Testis (tissue), 2 donors: ENCODE measurements at regions not wholly inside any gene's neighbourhood (a gene's known extent, or its start where the extent isn't known, plus 50 kb on each side); places are given as distances from the start of the nearest gene placed in this dataset.

Source experiments
- CTCF ChIP-seq, 3 experiments: fragments of 450-650 bp in 2 of 3; fragments of 200-600 bp in 1 of 3; sonication (generic) in 1 of 3; IDR thresholded peaks; one replicate each; pipeline ENCODE4 v1.5.1; 2016 to 2019; ENCODE audit warnings: antibody characterized with exemption in 3 of 3, mild to moderate bottlenecking in 2 of 3, moderate library complexity in 1 of 3
- POLR2A ChIP-seq: fragments of 450-650 bp; IDR thresholded peaks from one replicate; pipeline ENCODE4 v1.6.1; 2017; ENCODE audit warnings: antibody characterized with exemption, mild to moderate bottlenecking, moderate library complexity

- TF ChIP-seq POLR2A (no peak), CTCF (IDR thresholded peaks at IDR 0.05) (no peak)
Measured at GRCh38 chrX:10310511-10310910, 153.7 kb downstream of the CLCN4 start.
